K562 (cell line): ENCODE measurements at regions not wholly inside any gene's neighbourhood (a gene's known extent, or its start where the extent isn't known, plus 50 kb on each side); places are given as distances from the start of the nearest gene placed in this dataset.

Experiments used
- ATAC-seq: fragments of 200-7000 bp; cut with Tn5 transposase; 3 replicates; pipeline ENCODE4 v1.9.1; 2020; ENCODE audit warnings: moderate library complexity
- BruUV-seq: library from RNA; stranded (reverse); fragments of 400-500 nt; replicated peaks from 2 replicates; lab custom pipeline; 2021; lab: Mats Ljungman, UMichigan
- CTCF ChIA-PET: fragments of 300-600 bp; formaldehyde crosslinking; extraction: SDS; loops from one replicate; lab custom pipeline; 2021; ENCODE audit warnings: low intra/inter-chr PET ratio; lab: Yijun Ruan, JAX
- POLR2A ChIA-PET: fragments of 300-600, 350-650 bp; sonication (Branson Sonifier 250); formaldehyde crosslinking; extraction: SDS; loops from one replicate; lab custom pipeline; 2021; ENCODE audit warnings: antibody characterized with exemption, inconsistent platforms; lab: Yijun Ruan, JAX
- DNase-seq, 4 experiments: peaks; one replicate each; pipeline versions ENCODE4 v3.0.0 to v3.0.0-alpha.2; 2011 to 2018; ENCODE audit warnings: low spot score in 3 of 4, mixed read lengths in 3 of 4; ENCODE audit errors: extremely low read depth in 1 of 4
- FAIRE-seq: peaks from 2 replicates; lab custom pipeline; 2011; peaks lifted over from hg19 to GRCh38; lab: Jason Lieb, UNC
- H2AFZ ChIP-seq: 2 replicates; pipeline ENCODE4 v1.6.0; 2011; ENCODE audit warnings: low read depth, low read length, control low read depth, inconsistent platforms
- H3K27ac ChIP-seq: fragments of 200-600 bp; 3 replicates; pipeline ENCODE4 v1.8.0; 2011; ENCODE audit warnings: low read depth, mild to moderate bottlenecking, control low read depth, inconsistent platforms, low read length, moderate library complexity, mixed read lengths; ENCODE audit errors: extremely low read depth
- H3K27me3 ChIP-seq, 2 experiments: fragments of 300-600 bp in 1 of 2; 2 replicates in 1 of 2; 3 replicates in 1 of 2; pipeline versions ENCODE4 v1.6.0 to v1.8.0; 2011; ENCODE audit warnings: inconsistent platforms in 2 of 2, low read length in 2 of 2, mild to moderate bottlenecking in 1 of 2, mixed read lengths in 1 of 2, moderate library complexity in 1 of 2; ENCODE audit not compliant: control insufficient read depth in 2 of 2, insufficient read depth in 2 of 2
- H3K36me3 ChIP-seq: fragments of 300-600 bp; 3 replicates; pipeline ENCODE4 v1.8.0; 2011; ENCODE audit warnings: mild to moderate bottlenecking, low read length, inconsistent platforms; ENCODE audit not compliant: control insufficient read depth, insufficient read depth
- H3K4me1 ChIP-seq, 2 experiments: fragments of 200-600 bp in 1 of 2; replicated peaks in 1 of 2; 2 replicates in 1 of 2; 3 replicates in 1 of 2; pipeline versions ENCODE4 v1.5.1 to v1.8.0; 2011; ENCODE audit warnings: inconsistent platforms in 2 of 2, low read length in 2 of 2, mild to moderate bottlenecking in 1 of 2, mixed read lengths in 1 of 2, moderate library complexity in 1 of 2; ENCODE audit not compliant: control insufficient read depth in 2 of 2, insufficient read depth in 2 of 2
- H3K4me2 ChIP-seq: 2 replicates; pipeline ENCODE4 v1.6.1; 2011; ENCODE audit warnings: low read length, control low read depth, inconsistent platforms, mixed read lengths; ENCODE audit not compliant: insufficient read depth
- H3K4me3 ChIP-seq: fragments of 200-600 bp; sonication (generic), shearing (Covaris generic); 2 replicates; pipeline ENCODE4 v1.5.1; 2016; ENCODE audit warnings: control low read depth, inconsistent platforms
- H3K79me2 ChIP-seq: fragments of 200-600 bp; 3 replicates; pipeline ENCODE4 v1.8.0; 2011; ENCODE audit warnings: low read length, inconsistent platforms; ENCODE audit not compliant: control insufficient read depth, insufficient read depth
- H3K9ac ChIP-seq, 2 experiments: 2 replicates each; pipeline versions ENCODE4 v1.6.0 to v1.6.1; 2011; ENCODE audit warnings: low read depth in 2 of 2, low read length in 2 of 2, control low read depth in 1 of 2, inconsistent platforms in 1 of 2, mild to moderate bottlenecking in 1 of 2, mixed read lengths in 1 of 2; ENCODE audit not compliant: insufficient read depth in 1 of 2
- H3K9me1 ChIP-seq: one replicate; pipeline ENCODE4 v1.6.0; 2011; ENCODE audit warnings: inconsistent platforms, mild to moderate bottlenecking, low read length, moderate library complexity; ENCODE audit not compliant: control insufficient read depth, insufficient read depth
- H3K9me3 ChIP-seq: replicated peaks from 2 replicates; pipeline ENCODE4 v1.5.1; 2011; ENCODE audit warnings: low read depth, low read length, inconsistent platforms; ENCODE audit not compliant: control insufficient read depth, insufficient read depth
- H4K20me1 ChIP-seq: replicated peaks from 2 replicates; pipeline ENCODE4 v1.6.1; 2011; ENCODE audit warnings: low read length, inconsistent platforms, mixed read lengths; ENCODE audit not compliant: control insufficient read depth, insufficient read depth
- ARNT ChIP-seq, 2 experiments: fragments of 450-650 bp; IDR thresholded peaks; 2 replicates each; pipeline ENCODE4 v1.6.1; 2016; ENCODE audit warnings: mild to moderate bottlenecking in 1 of 2
- ATF2 ChIP-seq: sonication (generic); formaldehyde crosslinking; IDR thresholded peaks from 2 replicates; pipeline ENCODE4 v1.8.1; 2022; ENCODE audit warnings: missing genetic modification reagents
- CXXC5 ChIP-seq: fragments of 250-450 bp; sonication (Bioruptor Pico); IDR thresholded peaks from 2 replicates; pipeline ENCODE4 v1.8.0; 2022; ENCODE audit warnings: inconsistent platforms, mild to moderate bottlenecking, moderate library complexity
- E2F3 ChIP-seq: fragments of 250-450 bp; sonication (Bioruptor Pico); IDR thresholded peaks from 2 replicates; pipeline ENCODE4 v1.4.0; 2020; ENCODE audit warnings: mild to moderate bottlenecking
- ILK ChIP-seq: fragments of 450-650 bp; IDR thresholded peaks from 2 replicates; pipeline ENCODE4 v1.6.1; 2016; ENCODE audit warnings: missing genetic modification characterization, low read depth, mild to moderate bottlenecking, missing compliant biosample characterization, moderate library complexity, borderline replicate concordance
- NR0B1 ChIP-seq: fragments of 450-650 bp; IDR thresholded peaks from one replicate; pipeline ENCODE4 v1.6.1; 2018; ENCODE audit warnings: mild to moderate bottlenecking, moderate library complexity; ENCODE audit not compliant: partially characterized antibody
- NUFIP1 ChIP-seq: fragments of 450-650 bp; IDR thresholded peaks from 2 replicates; pipeline ENCODE4 v1.6.1; 2018; ENCODE audit not compliant: partially characterized antibody
- PRMT5 ChIP-seq: sonication (generic); formaldehyde crosslinking; IDR thresholded peaks from 2 replicates; pipeline ENCODE4 v1.5.0; 2020; ENCODE audit warnings: missing genetic modification reagents
- SIN3B ChIP-seq: fragments of 450-650 bp; IDR thresholded peaks from 2 replicates; pipeline ENCODE4 v1.6.1; 2017; ENCODE audit warnings: low read depth, mild to moderate bottlenecking, moderate library complexity
- U2AF1 ChIP-seq: fragments of 200-400 bp; formaldehyde crosslinking; optimal IDR thresholded peaks from 2 replicates; pipeline ENCODE3; 2017; ENCODE audit warnings: mild to moderate bottlenecking, low read depth, low read length, moderate library complexity
- ZBTB49 ChIP-seq: sonication (generic); formaldehyde crosslinking; IDR thresholded peaks from 2 replicates; pipeline ENCODE4 v1.8.0; 2022; ENCODE audit warnings: missing genetic modification reagents, mild to moderate bottlenecking, borderline replicate concordance
- WGBS: fragments of 100-300 bp; shearing (Covaris generic); methylation state at CpG from one replicate; pipeline ENCODE4 v1.1.6; 2016; ENCODE audit warnings: low coverage, mixed read lengths; ENCODE audit not compliant: insufficient coverage; ENCODE audit errors: missing lambda C conversion rate; 5-methylcytosine and 5-hydroxymethylcytosine counted together
- in situ Hi-C: fragments of 300-500 bp; cut with MboI; formaldehyde crosslinking; loops from 4 replicates; pipeline ENCODE4 v1.15.0; 2018; ENCODE audit warnings: inconsistent platforms, mixed read lengths
- intact Hi-C: fragments of 100-400 bp; cut with micrococcal nuclease; formaldehyde crosslinking; loops from 2 replicates; pipeline ENCODE4 v1.14.2; 2022

- no peak overlapping the region for H3K4me3 ChIP-seq
- H3K36me3 ChIP-seq, result no peaks in the 10 kb centered on the region
- no peak overlapping the region for H3K27ac ChIP-seq
- no peak overlapping the region for H3K4me2 ChIP-seq
- ATAC-seq (no peak), DNase-seq (no peak), FAIRE-seq (no peak)
- no peaks in the 10 kb centered on the region for H3K79me2 ChIP-seq
- no peaks in the 10 kb centered on the region for H4K20me1 ChIP-seq
- BruUV-seq, result no TSS peak
- H3K4me1 ChIP-seq, result no peaks in the 10 kb centered on the region
- H3K27me3 ChIP-seq, result peaks cover 2 to 3% of the 10 kb centered on the region in 2 experiments; a peak in 2 of 5 replicates
- ChIA-PET POLR2A (no interaction called here), CTCF (interaction anchor here (0.6 kb wide), 1 partner anchor 40 kb away, joined by 3 read pairs; no protein-coding TSS in a partner anchor)
- no peak overlapping the region for H3K9ac ChIP-seq
- no peaks in the 10 kb centered on the region for H3K9me1 ChIP-seq
- no peaks in the 10 kb centered on the region for H3K9me3 ChIP-seq
- intact Hi-C loops, result no loop called here
- TF ChIP-seq E2F3 (CRISPR knock-in tag), result no peak
- no peak for TF ChIP-seq ILK (tag)
- TF ChIP-seq U2AF1, result no peak
- TF ChIP-seq CXXC5, result no peak
- no peak overlapping the region for H2AFZ ChIP-seq
- in situ Hi-C loops, result no loop called here
Observed at GRCh38 chr1:14083277-14083676, 383.3 kb downstream of the PRDM2 start.

- H3K79me2 ChIP-seq, result no peaks in the 10 kb centered on the region
- peaks cover 2 to 3% of the 10 kb centered on the region in 2 experiments; a peak in 2 of 5 replicates for H3K27me3 ChIP-seq
- no peaks in the 10 kb centered on the region for H3K9me3 ChIP-seq
- no peak for DNase-seq
- H3K4me3 ChIP-seq, result no peak overlapping the region
- in situ Hi-C loops (no loop called here), intact Hi-C loops (no loop called here)
- no peak overlapping the region for H3K9ac ChIP-seq
- FAIRE-seq, result no peak
- no peaks in the 10 kb centered on the region for H4K20me1 ChIP-seq
- ChIA-PET POLR2A (no interaction called here), CTCF (no interaction called here)
- no peak overlapping the region for H3K4me2 ChIP-seq
- no peaks in the 10 kb centered on the region for H3K4me1 ChIP-seq
- H2AFZ ChIP-seq, result no peak overlapping the region
- 0% methylated on average over 1 of the region's 1 CpG for WGBS
- ATAC-seq, result no peak
- no TSS peak for BruUV-seq
- H3K36me3 ChIP-seq, result no peaks in the 10 kb centered on the region
- H3K27ac ChIP-seq, result no peak overlapping the region
- H3K9me1 ChIP-seq, result no peaks in the 10 kb centered on the region
- TF ChIP-seq ZBTB49 (no peak), PRMT5 (no peak), NR0B1 (no peak), SIN3B (no peak), NUFIP1 (no peak), ARNT (IDR thresholded peaks at IDR 0.05) (no peak), ATF2 (no peak)
Observed at GRCh38 chr1:14083706-14084105, 383.7 kb downstream of the PRDM2 start.
